ENCODE measurements at regions not wholly inside any gene's neighbourhood (a gene's known extent, or its start where the extent isn't known, plus 50 kb on each side); places are given as distances from the start of the nearest gene placed in this dataset.

DNA sequence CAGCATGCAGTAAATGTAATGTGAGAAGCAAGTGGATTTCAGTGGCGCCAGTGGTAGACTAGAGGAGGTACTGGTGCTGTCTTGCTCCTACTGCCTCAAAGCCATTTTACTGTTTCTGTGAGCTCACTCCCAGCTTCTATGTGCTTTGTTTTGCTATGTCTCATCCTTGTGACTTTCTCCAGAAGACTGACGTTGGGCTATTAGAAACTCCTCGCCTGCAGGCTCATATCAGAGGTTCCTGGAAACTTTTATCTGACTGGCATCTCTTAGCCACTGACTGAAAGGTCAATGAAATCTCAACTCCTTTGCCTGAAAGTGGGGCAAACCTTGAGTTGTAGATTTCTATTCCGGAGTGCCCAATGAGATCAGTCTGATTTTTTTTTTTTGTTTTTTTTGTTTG, 66.4 kb upstream of the SORCS1 start:
- Histone ChIP-seq H3K4me3 (no peak overlapping the region), H3K27ac (no peak overlapping the region), H3K4me1 (no peaks in the 10 kb centered on the region), H3K4me2 (no peak overlapping the region), H3K9me3 (no peaks in the 10 kb centered on the region)
- ATAC-seq = no peak
- POLR2A ChIA-PET = no interaction called here
- FAIRE-seq = no peak
- DNase-seq (ENCODE audit: low read depth in 1 of 2, low spot score in 1 of 2) = no peak
- TF ChIP-seq PHF8 (IDR thresholded peaks at IDR 0.05; ENCODE audit: borderline replicate concordance, low read depth) = no peak
- no peak for TF ChIP-seq HOXB13 (CRISPR knock-in tag; IDR thresholded peaks at IDR 0.05; ENCODE audit: low read depth)
- no peak for TF ChIP-seq MYC (IDR thresholded peaks at IDR 0.05; ENCODE audit: borderline replicate concordance, low read length)
- TF ChIP-seq HDAC2 (IDR thresholded peaks at IDR 0.05) = no peak
- TF ChIP-seq EHF (CRISPR knock-in tag; IDR thresholded peaks at IDR 0.05) = no peak
- TF ChIP-seq RNF2 (IDR thresholded peaks at IDR 0.05; ENCODE audit: borderline replicate concordance, low read depth) = no peak
- TF ChIP-seq ZNF302 (CRISPR knock-in tag; IDR thresholded peaks at IDR 0.05) = no peak
- TF ChIP-seq, protein P1, sequence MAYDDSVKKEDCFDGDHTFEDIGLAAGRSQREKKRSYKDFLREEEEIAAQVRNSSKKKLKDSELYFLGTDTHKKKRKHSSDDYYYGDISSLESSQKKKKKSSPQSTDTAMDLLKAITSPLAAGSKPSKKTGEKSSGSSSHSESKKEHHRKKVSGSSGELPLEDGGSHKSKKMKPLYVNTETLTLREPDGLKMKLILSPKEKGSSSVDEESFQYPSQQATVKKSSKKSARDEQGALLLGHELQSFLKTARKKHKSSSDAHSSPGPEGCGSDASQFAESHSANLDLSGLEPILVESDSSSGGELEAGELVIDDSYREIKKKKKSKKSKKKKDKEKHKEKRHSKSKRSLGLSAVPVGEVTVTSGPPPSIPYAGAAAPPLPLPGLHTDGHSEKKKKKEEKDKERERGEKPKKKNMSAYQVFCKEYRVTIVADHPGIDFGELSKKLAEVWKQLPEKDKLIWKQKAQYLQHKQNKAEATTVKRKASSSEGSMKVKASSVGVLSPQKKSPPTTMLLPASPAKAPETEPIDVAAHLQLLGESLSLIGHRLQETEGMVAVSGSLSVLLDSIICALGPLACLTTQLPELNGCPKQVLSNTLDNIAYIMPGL (CRISPR knock-in tag; IDR thresholded peaks at IDR 0.05; ENCODE audit: borderline replicate concordance) = no peak
- no peak for TF ChIP-seq HOXA7 (CRISPR knock-in tag; IDR thresholded peaks at IDR 0.05)
- no peak for TF ChIP-seq POLR2AphosphoS2 (conservative IDR thresholded peaks at IDR 0.05; ENCODE audit: low read length)
- no peak for TF ChIP-seq MAFK (IDR thresholded peaks at IDR 0.05; ENCODE audit: partially characterized antibody)
- CTCF ChIA-PET = no interaction called here
- WGBS (ENCODE audit: missing lambda C conversion rate) = 8% methylated on average over 4 of the region's 4 CpGs

DNA sequence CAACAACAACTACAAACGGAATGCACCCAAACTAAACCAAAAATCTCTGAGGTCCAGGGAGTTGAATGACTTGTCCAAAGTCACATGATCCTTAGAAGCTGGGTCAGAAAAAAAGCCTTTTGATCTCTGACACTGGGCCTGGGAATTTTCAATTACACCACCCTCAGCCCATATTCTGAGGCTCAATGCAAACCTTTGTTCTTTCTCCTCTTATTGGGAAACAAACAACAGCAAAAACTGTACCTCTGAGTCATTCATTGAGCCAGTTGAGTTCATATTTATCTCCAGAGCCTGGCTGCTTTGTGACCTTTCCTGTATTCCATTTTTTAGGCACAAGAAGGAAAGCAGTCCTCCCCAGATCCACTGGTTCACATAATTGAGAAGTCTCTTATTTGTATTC, 51.2 kb upstream of the SORCS1 start:
- Histone ChIP-seq H3K9me3 (no peaks in the 10 kb centered on the region; the same call in 1 of the 3 replicates), H3K4me1 (no peaks in the 10 kb centered on the region), H3K27ac (no peak overlapping the region), H3K4me2 (no peak overlapping the region), H3K4me3 (no peak overlapping the region)
- CTCF ChIA-PET = no interaction called here
- POLR2A ChIA-PET = no interaction called here
- TF ChIP-seq, protein P2, sequence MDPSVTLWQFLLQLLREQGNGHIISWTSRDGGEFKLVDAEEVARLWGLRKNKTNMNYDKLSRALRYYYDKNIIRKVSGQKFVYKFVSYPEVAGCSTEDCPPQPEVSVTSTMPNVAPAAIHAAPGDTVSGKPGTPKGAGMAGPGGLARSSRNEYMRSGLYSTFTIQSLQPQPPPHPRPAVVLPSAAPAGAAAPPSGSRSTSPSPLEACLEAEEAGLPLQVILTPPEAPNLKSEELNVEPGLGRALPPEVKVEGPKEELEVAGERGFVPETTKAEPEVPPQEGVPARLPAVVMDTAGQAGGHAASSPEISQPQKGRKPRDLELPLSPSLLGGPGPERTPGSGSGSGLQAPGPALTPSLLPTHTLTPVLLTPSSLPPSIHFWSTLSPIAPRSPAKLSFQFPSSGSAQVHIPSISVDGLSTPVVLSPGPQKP (IDR thresholded peaks at IDR 0.05; ENCODE audit: low read depth, low read length) = no peak
- TF ChIP-seq HOXA7 (CRISPR knock-in tag; IDR thresholded peaks at IDR 0.05) = no peak
- TF ChIP-seq SMC3 (IDR thresholded peaks at IDR 0.05) = no peak
- TF ChIP-seq GATA3 (IDR thresholded peaks at IDR 0.05; ENCODE audit: borderline replicate concordance) = no peak
- TF ChIP-seq HEYL (CRISPR knock-in tag; IDR thresholded peaks at IDR 0.05) = no peak
- no peak for TF ChIP-seq MYC (IDR thresholded peaks at IDR 0.05; ENCODE audit: borderline replicate concordance, low read length)
- no peak for TF ChIP-seq BHLHE40 (IDR thresholded peaks at IDR 0.05; ENCODE audit: low read depth, low read length)
- no peak for TF ChIP-seq NPAS2 (CRISPR knock-in tag; IDR thresholded peaks at IDR 0.05; ENCODE audit: borderline replicate concordance)
- TF ChIP-seq FOSL2 (IDR thresholded peaks at IDR 0.05) = no peak
- no peak for TF ChIP-seq FOSL2 (CRISPR knock-in tag; IDR thresholded peaks at IDR 0.05)
- no peak for TF ChIP-seq MAZ (IDR thresholded peaks at IDR 0.05; ENCODE audit: borderline replicate concordance, low read depth, low read length)
- no peak for TF ChIP-seq ESRRA (IDR thresholded peaks at IDR 0.05; ENCODE audit: borderline replicate concordance, low read length)
- no peak for TF ChIP-seq JUNB (IDR thresholded peaks at IDR 0.05)
- TF ChIP-seq PHF8 (IDR thresholded peaks at IDR 0.05; ENCODE audit: borderline replicate concordance, low read depth) = no peak
- TF ChIP-seq RAD21 (conservative IDR thresholded peaks at IDR 0.05 in 1 of 2, IDR thresholded peaks at IDR 0.05 in 1 of 2) = no peak
- no peak for TF ChIP-seq FOXS1 (CRISPR knock-in tag; IDR thresholded peaks at IDR 0.05)
- TF ChIP-seq, protein P3, sequence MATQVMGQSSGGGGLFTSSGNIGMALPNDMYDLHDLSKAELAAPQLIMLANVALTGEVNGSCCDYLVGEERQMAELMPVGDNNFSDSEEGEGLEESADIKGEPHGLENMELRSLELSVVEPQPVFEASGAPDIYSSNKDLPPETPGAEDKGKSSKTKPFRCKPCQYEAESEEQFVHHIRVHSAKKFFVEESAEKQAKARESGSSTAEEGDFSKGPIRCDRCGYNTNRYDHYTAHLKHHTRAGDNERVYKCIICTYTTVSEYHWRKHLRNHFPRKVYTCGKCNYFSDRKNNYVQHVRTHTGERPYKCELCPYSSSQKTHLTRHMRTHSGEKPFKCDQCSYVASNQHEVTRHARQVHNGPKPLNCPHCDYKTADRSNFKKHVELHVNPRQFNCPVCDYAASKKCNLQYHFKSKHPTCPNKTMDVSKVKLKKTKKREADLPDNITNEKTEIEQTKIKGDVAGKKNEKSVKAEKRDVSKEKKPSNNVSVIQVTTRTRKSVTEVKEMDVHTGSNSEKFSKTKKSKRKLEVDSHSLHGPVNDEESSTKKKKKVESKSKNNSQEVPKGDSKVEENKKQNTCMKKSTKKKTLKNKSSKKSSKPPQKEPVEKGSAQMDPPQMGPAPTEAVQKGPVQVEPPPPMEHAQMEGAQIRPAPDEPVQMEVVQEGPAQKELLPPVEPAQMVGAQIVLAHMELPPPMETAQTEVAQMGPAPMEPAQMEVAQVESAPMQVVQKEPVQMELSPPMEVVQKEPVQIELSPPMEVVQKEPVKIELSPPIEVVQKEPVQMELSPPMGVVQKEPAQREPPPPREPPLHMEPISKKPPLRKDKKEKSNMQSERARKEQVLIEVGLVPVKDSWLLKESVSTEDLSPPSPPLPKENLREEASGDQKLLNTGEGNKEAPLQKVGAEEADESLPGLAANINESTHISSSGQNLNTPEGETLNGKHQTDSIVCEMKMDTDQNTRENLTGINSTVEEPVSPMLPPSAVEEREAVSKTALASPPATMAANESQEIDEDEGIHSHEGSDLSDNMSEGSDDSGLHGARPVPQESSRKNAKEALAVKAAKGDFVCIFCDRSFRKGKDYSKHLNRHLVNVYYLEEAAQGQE (IDR thresholded peaks at IDR 0.05) = no peak
- no peak for TF ChIP-seq RCOR1 (IDR thresholded peaks at IDR 0.05; ENCODE audit: low read depth, low read length)
- no peak for TF ChIP-seq RARB (CRISPR knock-in tag; IDR thresholded peaks at IDR 0.05)
- no peak for TF ChIP-seq CHD4 (IDR thresholded peaks at IDR 0.05; ENCODE audit: borderline replicate concordance)
- TF ChIP-seq RNF2 (IDR thresholded peaks at IDR 0.05; ENCODE audit: borderline replicate concordance, low read depth) = no peak
- WGBS (ENCODE audit: missing lambda C conversion rate) = 0% methylated on average over 1 of the region's 1 CpG
- no peak for FAIRE-seq
- no peak for ATAC-seq
- no peak for DNase-seq (ENCODE audit: low read depth in 1 of 2, low spot score in 1 of 2)
